Progenitor cell of endocrine pancreas (in vitro differentiated cells): ENCODE measurements at regions not wholly inside any gene's neighbourhood (a gene's known extent, or its start where the extent isn't known, plus 50 kb on each side); places are given as distances from the start of the nearest gene placed in this dataset.
"Not testable (repeated sequence)": the region's sequence is repeated elsewhere in the genome, so short reads cannot be mapped to it uniquely, and the experiment has no call there.

Source experiments
- DNase-seq: peaks from one replicate; pipeline ENCODE4 v3.0.0; 2021; ENCODE audit warnings: low spot score; ENCODE audit not compliant: unreplicated experiment
- H3K27ac Mint-ChIP-seq: 2 replicates; pipeline ENCODE4 v1.8.0; 2021; ENCODE audit warnings: mild to moderate bottlenecking, moderate library complexity, mixed read lengths
- H3K27me3 Mint-ChIP-seq: 2 replicates; pipeline ENCODE4 v1.8.0; 2021; ENCODE audit warnings: mixed read lengths
- H3K36me3 Mint-ChIP-seq: 2 replicates; pipeline ENCODE4 v1.8.0; 2022; ENCODE audit warnings: mixed read lengths; ENCODE audit not compliant: insufficient read depth
- H3K4me1 Mint-ChIP-seq: 2 replicates; pipeline ENCODE4 v1.8.0; 2021; ENCODE audit warnings: low read depth, mixed read lengths
- H3K4me3 Mint-ChIP-seq: 2 replicates; pipeline ENCODE4 v1.8.0; 2021; ENCODE audit warnings: low read depth, mild to moderate bottlenecking, moderate library complexity, mixed read lengths
- H3K9me3 Mint-ChIP-seq: 2 replicates; pipeline ENCODE4 v1.8.0; 2021; ENCODE audit warnings: low read depth, mixed read lengths
- CTCF ChIP-seq: fragments of 200-600 bp; sonication (generic); IDR thresholded peaks from one replicate; pipeline ENCODE4 v1.5.0; 2021; ENCODE audit warnings: antibody characterized with exemption, mild to moderate bottlenecking; ENCODE audit not compliant: unreplicated experiment

GRCh38 chr9:135357863-135358551, 121.6 kb upstream of the PPP1R26 start:
- H3K27me3 Mint-ChIP-seq: peaks cover 13% of the 10 kb centered on the region
- no peaks in the 10 kb centered on the region for H3K4me1 Mint-ChIP-seq
- H3K4me3 Mint-ChIP-seq: no peak overlapping the region
- H3K27ac Mint-ChIP-seq: no peak overlapping the region
- DNase-seq: no peak
- H3K9me3 Mint-ChIP-seq: no peaks in the 10 kb centered on the region
- TF ChIP-seq CTCF: no peak
- H3K36me3 Mint-ChIP-seq: no peaks in the 10 kb centered on the region

DNA sequence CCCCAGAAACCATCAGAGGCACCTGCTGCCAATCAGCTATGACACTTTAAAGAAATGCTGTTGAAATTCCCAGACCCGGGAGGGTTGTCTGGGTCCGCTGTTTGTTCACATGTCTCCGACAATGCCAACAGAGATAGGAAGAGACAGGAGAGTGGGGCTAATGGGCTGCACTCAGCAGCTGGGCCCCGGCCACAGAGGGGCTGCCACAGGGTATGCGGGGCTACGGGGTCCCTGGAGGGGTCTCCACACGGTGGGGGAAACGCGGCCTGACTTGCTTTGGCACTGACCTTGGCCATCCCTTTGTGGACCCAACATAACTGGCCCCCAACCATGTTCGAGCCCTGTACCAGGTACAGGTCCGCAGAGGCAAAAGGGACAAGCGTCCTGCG, 121.0 kb upstream of the PPP1R26 start:
- TF ChIP-seq CTCF: no peak
- peaks cover 15% of the 10 kb centered on the region for H3K27me3 Mint-ChIP-seq
- no peak overlapping the region for H3K27ac Mint-ChIP-seq
- H3K36me3 Mint-ChIP-seq: no peaks in the 10 kb centered on the region
- H3K9me3 Mint-ChIP-seq: no peaks in the 10 kb centered on the region
- DNase-seq: no peak
- no peak overlapping the region for H3K4me3 Mint-ChIP-seq
- H3K4me1 Mint-ChIP-seq: no peaks in the 10 kb centered on the region

DNA sequence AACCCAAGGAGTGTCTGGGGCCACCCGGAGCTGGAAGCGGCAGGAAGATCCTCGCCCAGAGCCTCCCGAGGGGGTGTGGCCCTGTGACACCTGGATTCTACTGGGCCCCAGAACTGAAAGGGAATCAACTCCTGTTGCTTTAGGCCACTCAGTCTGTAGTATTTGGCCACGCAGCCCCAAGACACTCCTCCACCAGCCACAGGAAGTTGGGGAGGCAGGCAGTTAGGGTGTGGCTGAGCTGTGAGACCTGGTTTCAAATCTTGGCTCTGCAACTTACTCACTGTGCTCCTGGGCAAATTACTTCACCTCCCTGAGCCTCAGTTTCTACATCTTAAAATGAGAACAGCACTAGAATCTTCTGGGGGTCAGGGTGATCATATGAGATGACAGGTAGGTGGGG, 119.8 kb upstream of the PPP1R26 start:
- TF ChIP-seq CTCF: no peak
- Mint-ChIP-seq H3K9me3 (no peaks in the 10 kb centered on the region), H3K36me3 (no peaks in the 10 kb centered on the region), H3K27ac (no peak overlapping the region), H3K27me3 (peaks cover 15% of the 10 kb centered on the region), H3K4me3 (no peak overlapping the region), H3K4me1 (no peaks in the 10 kb centered on the region)
- no peak for DNase-seq

DNA sequence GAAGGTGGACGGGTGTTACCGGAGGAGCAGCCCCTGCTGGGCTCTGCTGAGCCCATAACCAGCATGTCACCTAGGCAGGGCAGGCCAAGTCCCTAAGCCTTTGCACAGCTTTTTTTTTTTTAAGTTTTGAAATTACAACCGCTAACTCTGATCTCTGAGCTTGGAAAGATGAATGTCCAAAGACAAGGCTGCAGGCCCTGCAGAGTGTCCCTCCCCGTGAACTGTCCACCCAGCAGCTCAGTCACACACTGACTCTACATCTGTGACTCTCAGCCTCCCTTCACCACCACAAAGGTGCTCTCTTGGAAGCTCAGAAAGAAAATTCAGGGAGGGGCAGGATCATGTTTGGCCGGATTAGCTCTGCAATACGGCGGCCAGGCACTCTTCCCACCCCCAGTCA, 119.0 kb upstream of the PPP1R26 start:
- no peak for TF ChIP-seq CTCF
- no peak overlapping the region for H3K4me3 Mint-ChIP-seq
- H3K27ac Mint-ChIP-seq: no peak overlapping the region

DNA sequence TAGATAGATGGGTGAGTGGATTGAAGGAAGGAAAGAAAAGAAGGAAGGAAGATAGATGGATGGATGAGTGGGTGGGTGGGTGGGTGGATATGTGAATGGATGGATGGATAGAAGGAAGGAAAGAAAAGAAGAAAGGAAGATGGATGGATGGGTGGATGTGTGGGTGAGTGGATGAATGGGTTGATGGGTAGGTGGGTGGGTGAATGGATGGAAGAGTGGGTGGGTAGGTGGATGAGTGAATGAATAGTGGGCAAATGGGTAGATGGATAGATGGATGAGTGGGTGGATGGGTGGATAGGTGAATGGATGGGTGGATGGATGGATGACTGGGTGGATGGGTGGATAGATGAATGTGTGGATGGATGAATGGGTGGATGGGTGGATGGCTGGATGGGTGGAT, 117.9 kb upstream of the PPP1R26 start:
- not testable (repeated sequence) for H3K36me3 Mint-ChIP-seq, DNase-seq, H3K9me3 Mint-ChIP-seq, H3K4me1 Mint-ChIP-seq, H3K4me3 Mint-ChIP-seq, H3K27ac Mint-ChIP-seq
- peaks cover 12% of the 10 kb centered on the region for H3K27me3 Mint-ChIP-seq

More for the DNA sequence above, 119.0 kb upstream of the PPP1R26 start:
- H3K9me3 Mint-ChIP-seq: no peaks in the 10 kb centered on the region
- H3K4me1 Mint-ChIP-seq: no peaks in the 10 kb centered on the region
- DNase-seq: no peak
- H3K27me3 Mint-ChIP-seq: peaks cover 12% of the 10 kb centered on the region
- no peaks in the 10 kb centered on the region for H3K36me3 Mint-ChIP-seq

- no peak for DNase-seq
- Mint-ChIP-seq H3K36me3 (no peaks in the 10 kb centered on the region), H3K4me3 (no peak overlapping the region), H3K9me3 (no peaks in the 10 kb centered on the region), H3K27ac (no peak overlapping the region), H3K4me1 (no peaks in the 10 kb centered on the region), H3K27me3 (peaks cover 12% of the 10 kb centered on the region)
- no peak for TF ChIP-seq CTCF
Observed at GRCh38 chr9:135363596-135363995, 116.0 kb upstream of the PPP1R26 start.
